ENCODE measurements at regions not wholly inside any gene's neighbourhood (a gene's known extent, or its start where the extent isn't known, plus 50 kb on each side); places are given as distances from the start of the nearest gene placed in this dataset.

DNA sequence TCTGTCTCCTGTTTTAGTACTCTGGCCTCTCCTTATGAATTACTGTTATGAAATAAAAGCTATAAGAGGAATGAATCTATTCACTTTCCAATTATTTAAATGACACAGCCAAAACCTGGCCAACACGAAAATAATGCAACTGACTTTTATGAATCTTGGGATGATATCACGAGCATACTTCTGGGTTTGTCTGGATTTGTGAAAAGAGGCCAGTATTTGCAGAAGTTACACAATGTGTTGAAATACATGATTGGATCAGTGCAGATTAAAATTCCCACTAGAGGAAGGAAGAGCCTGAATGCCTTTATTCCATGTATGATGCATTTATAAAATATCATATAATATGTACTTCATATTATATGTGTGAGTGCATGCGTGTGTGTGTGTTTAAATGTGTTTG, 418.2 kb downstream of the GRB14 start:
- Histone ChIP-seq H3K4me1 (replicated peaks in 1 of 4; ENCODE audit: control insufficient read depth in 3 of 4, insufficient read depth in 4 of 4, low read length in 3 of 4) (no peaks in the 10 kb centered on the region), H2BK12ac (ENCODE audit: low read depth, low read length) (no peak overlapping the region), H3K56ac (replicated peaks; ENCODE audit: insufficient read length, low read depth, low read length) (no peak overlapping the region), H3K18ac (ENCODE audit: extremely low read depth, low read length) (no peak overlapping the region), H2BK120ac (replicated peaks; ENCODE audit: low read depth, low read length) (no peak overlapping the region), H2AK5ac (ENCODE audit: low read depth, low read length) (no peak overlapping the region), H2BK5ac (ENCODE audit: low read depth, low read length) (no peak overlapping the region), H3K36me3 (ENCODE audit: control insufficient read depth in 2 of 4, insufficient read depth in 4 of 4, low read length in 3 of 4) (no peaks in the 10 kb centered on the region), H3K23ac (ENCODE audit: insufficient read length) (no peak overlapping the region), H3K23me2 (ENCODE audit: low read depth, low read length) (no peaks in the 10 kb centered on the region), H3K27me3 (replicated peaks in 1 of 4; ENCODE audit: control insufficient read depth in 3 of 4, extremely low read depth in 1 of 4, insufficient read depth in 3 of 4, low read length in 3 of 4) (no peaks in the 10 kb centered on the region), H4K8ac (ENCODE audit: extremely low read depth, insufficient read depth, low read length) (no peak overlapping the region), H3K9me3 (ENCODE audit: insufficient read depth in 2 of 2, low read depth in 1 of 2, low read length in 1 of 2) (no peaks in the 10 kb centered on the region), H3K4me3 (ENCODE audit: extremely low read depth in 1 of 4, insufficient read depth in 2 of 4, low read depth in 3 of 4, low read length in 4 of 4) (no peak overlapping the region), H3K4me2 (ENCODE audit: insufficient read depth in 1 of 2, low read depth in 2 of 2, low read length in 2 of 2) (no peak overlapping the region), H4K20me1 (replicated peaks in 1 of 2; ENCODE audit: control insufficient read depth in 1 of 2, insufficient read depth in 2 of 2, low read length in 2 of 2) (no peaks in the 10 kb centered on the region), H4K91ac (replicated peaks; ENCODE audit: insufficient read length, low read length) (no peak overlapping the region), H2BK20ac (ENCODE audit: low read length) (no peak overlapping the region), H3K27ac (ENCODE audit: low read depth, low read length) (no peak overlapping the region), H2AFZ (ENCODE audit: low read length) (no peak overlapping the region), H3K79me2 (ENCODE audit: control insufficient read depth in 1 of 2, insufficient read depth in 2 of 2, low read length in 2 of 2) (no peaks in the 10 kb centered on the region), H2BK15ac (ENCODE audit: low read length) (no peak overlapping the region), H3K4ac (replicated peaks; ENCODE audit: insufficient read length, low read depth, low read length) (no peak overlapping the region), H4K5ac (ENCODE audit: insufficient read length, low read depth, low read length) (no peak overlapping the region), H3K9ac (replicated peaks in 1 of 4; ENCODE audit: extremely low read depth in 1 of 4, low read depth in 3 of 4, low read length in 3 of 4) (no peak overlapping the region), H3K14ac (ENCODE audit: insufficient read length) (no peak overlapping the region), H3K79me1 (ENCODE audit: low read depth, low read length) (no peaks in the 10 kb centered on the region)
- TF ChIP-seq, protein P1, sequence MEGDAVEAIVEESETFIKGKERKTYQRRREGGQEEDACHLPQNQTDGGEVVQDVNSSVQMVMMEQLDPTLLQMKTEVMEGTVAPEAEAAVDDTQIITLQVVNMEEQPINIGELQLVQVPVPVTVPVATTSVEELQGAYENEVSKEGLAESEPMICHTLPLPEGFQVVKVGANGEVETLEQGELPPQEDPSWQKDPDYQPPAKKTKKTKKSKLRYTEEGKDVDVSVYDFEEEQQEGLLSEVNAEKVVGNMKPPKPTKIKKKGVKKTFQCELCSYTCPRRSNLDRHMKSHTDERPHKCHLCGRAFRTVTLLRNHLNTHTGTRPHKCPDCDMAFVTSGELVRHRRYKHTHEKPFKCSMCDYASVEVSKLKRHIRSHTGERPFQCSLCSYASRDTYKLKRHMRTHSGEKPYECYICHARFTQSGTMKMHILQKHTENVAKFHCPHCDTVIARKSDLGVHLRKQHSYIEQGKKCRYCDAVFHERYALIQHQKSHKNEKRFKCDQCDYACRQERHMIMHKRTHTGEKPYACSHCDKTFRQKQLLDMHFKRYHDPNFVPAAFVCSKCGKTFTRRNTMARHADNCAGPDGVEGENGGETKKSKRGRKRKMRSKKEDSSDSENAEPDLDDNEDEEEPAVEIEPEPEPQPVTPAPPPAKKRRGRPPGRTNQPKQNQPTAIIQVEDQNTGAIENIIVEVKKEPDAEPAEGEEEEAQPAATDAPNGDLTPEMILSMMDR (IDR thresholded peaks at IDR 0.05; ENCODE audit: control extremely low read depth in 1 of 3, insufficient read depth in 1 of 3, low read depth in 1 of 3, low read length in 3 of 3), result no peak
- TF ChIP-seq CHD1 (IDR thresholded peaks at IDR 0.05; ENCODE audit: low read depth, low read length) (no peak), EP300 (IDR thresholded peaks at IDR 0.05; ENCODE audit: borderline replicate concordance in 1 of 2, low read depth in 2 of 2, low read length in 2 of 2) (no peak), TAF7 (optimal IDR thresholded peaks at IDR 0.05; ENCODE audit: borderline replicate concordance, low read depth, low read length) (no peak), TEAD4 (IDR thresholded peaks at IDR 0.05; ENCODE audit: low read depth, low read length) (no peak), KDM4A (IDR thresholded peaks at IDR 0.05; ENCODE audit: low read depth, low read length, severe bottlenecking) (no peak), KDM5A (IDR thresholded peaks at IDR 0.05; ENCODE audit: low read length) (no peak)
- TF ChIP-seq, protein P2, sequence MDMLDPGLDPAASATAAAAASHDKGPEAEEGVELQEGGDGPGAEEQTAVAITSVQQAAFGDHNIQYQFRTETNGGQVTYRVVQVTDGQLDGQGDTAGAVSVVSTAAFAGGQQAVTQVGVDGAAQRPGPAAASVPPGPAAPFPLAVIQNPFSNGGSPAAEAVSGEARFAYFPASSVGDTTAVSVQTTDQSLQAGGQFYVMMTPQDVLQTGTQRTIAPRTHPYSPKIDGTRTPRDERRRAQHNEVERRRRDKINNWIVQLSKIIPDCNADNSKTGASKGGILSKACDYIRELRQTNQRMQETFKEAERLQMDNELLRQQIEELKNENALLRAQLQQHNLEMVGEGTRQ (IDR thresholded peaks at IDR 0.05; ENCODE audit: low read length), result no peak
- DNase-seq (ENCODE audit: low read depth in 1 of 2, low spot score in 2 of 2) (no peak), FAIRE-seq (no peak)
- WGBS, 2 experiments (ENCODE audit: extremely low coverage in 1 of 2, insufficient coverage in 1 of 2, insufficient read length in 1 of 2, insufficient replicate concordance in 2 of 2, low coverage in 1 of 2, low lambda C conversion rate in 2 of 2, missing lambda C conversion rate in 1 of 2), result 82% methylated on average over 3 of the region's 3 CpGs; no CpG with 5 or more reads in 1 of the 2 experiments
- CTCF ChIA-PET (ENCODE audit: partially characterized antibody), result interaction anchor here (1.1 kb wide), 1 partner anchor 28 kb away, joined by 3 read pairs; no protein-coding TSS in a partner anchor
- POLR2A ChIA-PET (ENCODE audit: partially characterized antibody), result no interaction called here

Measured in H1 (cell line).